Astrocyte (in vitro differentiated cells and primary cell): ENCODE measurements at regions not wholly inside any gene's neighbourhood (a gene's known extent, or its start where the extent isn't known, plus 50 kb on each side); places are given as distances from the start of the nearest gene placed in this dataset.
A peak's percentile ranks its signal among the peaks of the same experiment; 100 is the strongest.

Experiments
- DNase-seq: peaks from one replicate; pipeline ENCODE4 v3.0.0-alpha.2; 2010; ENCODE audit warnings: low read depth
- FAIRE-seq: peaks from 2 replicates; lab custom pipeline; 2011; peaks lifted over from hg19 to GRCh38; lab: Jason Lieb, UNC
- H2AFZ ChIP-seq: 2 replicates; pipeline ENCODE4 v1.6.0; 2012; ENCODE audit warnings: low read depth, low read length, inconsistent platforms
- H3K27ac ChIP-seq: 2 replicates; pipeline ENCODE4 v1.5.1; 2011; ENCODE audit warnings: low read depth, low read length, inconsistent platforms
- H3K27me3 ChIP-seq: 2 replicates; pipeline ENCODE4 v1.6.0; 2011; ENCODE audit warnings: low read length, inconsistent platforms; ENCODE audit not compliant: insufficient read depth
- H3K36me3 ChIP-seq: 2 replicates; pipeline ENCODE4 v1.5.1; 2011; ENCODE audit warnings: low read length, inconsistent platforms; ENCODE audit not compliant: insufficient read depth
- H3K4me1 ChIP-seq: 2 replicates; pipeline ENCODE4 v1.5.1; 2011; ENCODE audit warnings: low read length, inconsistent platforms; ENCODE audit not compliant: insufficient read depth
- H3K4me2 ChIP-seq: 2 replicates; pipeline ENCODE4 v1.6.0; 2012; ENCODE audit warnings: low read length, inconsistent platforms
- H3K4me3 ChIP-seq: 2 replicates; pipeline ENCODE4 v1.5.1; 2011; ENCODE audit warnings: low read depth, mild to moderate bottlenecking, low read length, inconsistent platforms; ENCODE audit not compliant: insufficient read depth
- H3K79me2 ChIP-seq: 2 replicates; pipeline ENCODE4 v1.6.0; 2012; ENCODE audit warnings: mild to moderate bottlenecking, low read length, inconsistent platforms; ENCODE audit not compliant: insufficient read depth
- H3K9ac ChIP-seq: 2 replicates; pipeline ENCODE4 v1.6.0; 2012; ENCODE audit warnings: mild to moderate bottlenecking, low read length, inconsistent platforms
- H3K9me3 ChIP-seq: 2 replicates; pipeline ENCODE4 v1.5.1; 2012; ENCODE audit warnings: low read depth, mild to moderate bottlenecking, low read length, inconsistent platforms; ENCODE audit not compliant: insufficient read depth
- H4K20me1 ChIP-seq: 2 replicates; pipeline ENCODE4 v1.6.0; 2012; ENCODE audit warnings: low read length, inconsistent platforms; ENCODE audit not compliant: insufficient read depth
- H3K27ac Mint-ChIP-seq: one replicate; pipeline ENCODE4 v1.8.0; 2021; ENCODE audit warnings: mild to moderate bottlenecking, mixed read lengths; ENCODE audit not compliant: unreplicated experiment
- H3K27me3 Mint-ChIP-seq: one replicate; pipeline ENCODE4 v1.8.0; 2021; ENCODE audit warnings: low read depth, mixed read lengths; ENCODE audit not compliant: unreplicated experiment
- H3K36me3 Mint-ChIP-seq: one replicate; pipeline ENCODE4 v1.8.0; 2021; ENCODE audit warnings: low read depth, mixed read lengths; ENCODE audit not compliant: unreplicated experiment
- H3K4me1 Mint-ChIP-seq: one replicate; pipeline ENCODE4 v1.8.0; 2021; ENCODE audit warnings: low read depth, mixed read lengths; ENCODE audit not compliant: unreplicated experiment
- H3K4me3 Mint-ChIP-seq: one replicate; pipeline ENCODE4 v1.8.0; 2021; ENCODE audit warnings: mild to moderate bottlenecking, moderate library complexity, mixed read lengths; ENCODE audit not compliant: unreplicated experiment
- H3K9me3 Mint-ChIP-seq: one replicate; pipeline ENCODE4 v1.8.0; 2021; ENCODE audit warnings: mild to moderate bottlenecking, mixed read lengths; ENCODE audit not compliant: unreplicated experiment
- CTCF ChIP-seq: IDR thresholded peaks from 2 replicates; pipeline ENCODE4 v1.5.1; 2011; ENCODE audit warnings: low read depth, mild to moderate bottlenecking, inconsistent platforms, low read length, moderate library complexity; ENCODE audit not compliant: insufficient read depth
- EZH2 ChIP-seq: IDR thresholded peaks from 2 replicates; pipeline ENCODE4 v1.6.1; 2012; ENCODE audit warnings: mild to moderate bottlenecking, low read length, inconsistent platforms; ENCODE audit not compliant: insufficient read depth

- Histone ChIP-seq H3K4me3 (no peak overlapping the region), H3K79me2 (no peaks in the 10 kb centered on the region), H3K4me2 (no peak overlapping the region), H3K9ac (no peak overlapping the region), H3K9me3 (no peaks in the 10 kb centered on the region), H3K36me3 (no peaks in the 10 kb centered on the region), H4K20me1 (no peaks in the 10 kb centered on the region), H3K27me3 (no peaks in the 10 kb centered on the region), H3K4me1 (no peaks in the 10 kb centered on the region), H2AFZ (no peak overlapping the region), H3K27ac (no peak overlapping the region)
- FAIRE-seq (no peak), DNase-seq (no peak)
- TF ChIP-seq EZH2 (no peak), CTCF (no peak)
- Mint-ChIP-seq H3K27ac (no peak overlapping the region), H3K4me3 (no peak overlapping the region), H3K9me3 (peaks cover 2% of the 10 kb centered on the region), H3K27me3 (no peaks in the 10 kb centered on the region), H3K4me1 (no peaks in the 10 kb centered on the region), H3K36me3 (no peaks in the 10 kb centered on the region)
These were observed 340.0 kb downstream of the FBXO15 start for GRCh38 chr18:73807551-73808192.

GRCh38 chr18:73805991-73806390 is 341.6 kb downstream of the FBXO15 start:
- H3K27me3 Mint-ChIP-seq: no peaks in the 10 kb centered on the region
- H3K4me1 Mint-ChIP-seq: no peaks in the 10 kb centered on the region
- no peak overlapping the region for H3K27ac Mint-ChIP-seq
- DNase-seq (no peak), FAIRE-seq (no peak)
- no peaks in the 10 kb centered on the region for H3K79me2 ChIP-seq
- H3K36me3 ChIP-seq: no peaks in the 10 kb centered on the region
- no peaks in the 10 kb centered on the region for H3K36me3 Mint-ChIP-seq
- no peaks in the 10 kb centered on the region for H3K27me3 ChIP-seq
- H3K4me3 ChIP-seq: no peak overlapping the region
- H3K9me3 ChIP-seq: no peaks in the 10 kb centered on the region
- no peak for TF ChIP-seq EZH2
- no peak for TF ChIP-seq CTCF
- H3K4me3 Mint-ChIP-seq: no peak overlapping the region
- peak overlapping the region; percentile 3 for H2AFZ ChIP-seq
- H3K4me2 ChIP-seq: no peak overlapping the region
- H3K9me3 Mint-ChIP-seq: peaks cover 2% of the 10 kb centered on the region
- no peak overlapping the region for H3K9ac ChIP-seq
- H3K4me1 ChIP-seq: no peaks in the 10 kb centered on the region
- no peak overlapping the region for H3K27ac ChIP-seq
- H4K20me1 ChIP-seq: no peaks in the 10 kb centered on the region

GRCh38 chr18:73797419-73797818 is 350.2 kb downstream of the FBXO15 start:
- H3K4me3 ChIP-seq: no peak overlapping the region
- FAIRE-seq: peak; percentile 62

More at GRCh38 chr18:73797419-73797818, 350.2 kb downstream of the FBXO15 start:
- H3K36me3 ChIP-seq: no peaks in the 10 kb centered on the region
- no peak overlapping the region for H3K9ac ChIP-seq
- no peak overlapping the region for H3K27ac ChIP-seq
- Mint-ChIP-seq H3K27me3 (no peaks in the 10 kb centered on the region), H3K4me3 (no peak overlapping the region), H3K27ac (no peak overlapping the region), H3K36me3 (no peaks in the 10 kb centered on the region), H3K9me3 (peaks cover under 1% of the 10 kb centered on the region), H3K4me1 (peaks cover 17% of the 10 kb centered on the region)
- no peaks in the 10 kb centered on the region for H4K20me1 ChIP-seq
- no peak overlapping the region for H2AFZ ChIP-seq
- H3K9me3 ChIP-seq: no peaks in the 10 kb centered on the region
- no peak for DNase-seq
- H3K4me2 ChIP-seq: no peak overlapping the region
- H3K4me1 ChIP-seq: peaks cover 16% of the 10 kb centered on the region
- TF ChIP-seq CTCF (no peak), EZH2 (no peak)
- H3K27me3 ChIP-seq: no peaks in the 10 kb centered on the region
- H3K79me2 ChIP-seq: no peaks in the 10 kb centered on the region
